NCI-H2196 treated with DMSO at 0.1 percent for 48 hours (cell line): ENCODE measurements at regions not wholly inside any gene's neighbourhood (a gene's known extent, or its start where the extent isn't known, plus 50 kb on each side); places are given as distances from the start of the nearest gene placed in this dataset.

Experiments used
- DNase-seq: peaks from one replicate; lab custom pipeline; 2025; ENCODE audit not compliant: unreplicated experiment; lab: John Stamatoyannopoulos, UW

- no peak for DNase-seq
Observed at GRCh38 chr2:150561076-150561475, 73.6 kb upstream of the RND3 start.

- DNase-seq: no peak
Observed at GRCh38 chr2:150557020-150557600, 69.6 kb upstream of the RND3 start.

- no peak for DNase-seq
Observed at GRCh38 chr2:150555611-150556356, 68.3 kb upstream of the RND3 start.

- DNase-seq: no peak
Observed at GRCh38 chr2:150554046-150554445, 66.6 kb upstream of the RND3 start.

- no peak for DNase-seq
Observed at GRCh38 chr2:150552041-150552820, 64.8 kb upstream of the RND3 start.

GRCh38 chr2:150549381-150549780, 61.9 kb upstream of the RND3 start:
- DNase-seq: no peak

- DNase-seq: no peak
Observed at GRCh38 chr2:150548527-150548926, 61.1 kb upstream of the RND3 start.

GRCh38 chr2:150545916-150546315, 58.4 kb upstream of the RND3 start:
- no peak for DNase-seq

- DNase-seq: no peak
Observed at GRCh38 chr2:150544731-150545130, 57.3 kb upstream of the RND3 start.

GRCh38 chr2:150542692-150543091, 55.2 kb upstream of the RND3 start:
- DNase-seq: no peak

GRCh38 chr2:150542172-150542571, 54.7 kb upstream of the RND3 start:
- no peak for DNase-seq

- no peak for DNase-seq
Observed at GRCh38 chr2:150538651-150539201, 51.3 kb upstream of the RND3 start.
